ENCODE measurements at regions not wholly inside any gene's neighbourhood (a gene's known extent, or its start where the extent isn't known, plus 50 kb on each side); places are given as distances from the start of the nearest gene placed in this dataset.

- H3K27me3 ChIP-seq (ENCODE audit: insufficient read depth in 3 of 3, low read length in 2 of 3): peaks cover 0 to 2% (median 0%) of the 10 kb centered on the region in 3 donors
- DNase-seq (no peak), ATAC-seq (no peak)
- WGBS, 3 donors: 92 to 95% (median 94%) methylated on average over 3 of the region's 3 CpGs
- TF ChIP-seq CTCF (IDR thresholded peaks at IDR 0.05): no peak
- H3K4me1 ChIP-seq: no peaks in the 10 kb centered on the region
- H3K9me3 ChIP-seq: no peaks in the 10 kb centered on the region
- intact Hi-C loops (cut with DNase I): no loop called here
- no peak overlapping the region for H3K27ac ChIP-seq
- H3K36me3 ChIP-seq (ENCODE audit: insufficient read depth in 1 of 2, low read depth in 1 of 2): no peaks in the 10 kb centered on the region
- no peak overlapping the region for H3K4me3 ChIP-seq
Measured at GRCh38 chr9:82549174-82549821, 513.6 kb downstream of the RASEF start.

- H3K9me3 ChIP-seq: no peaks in the 10 kb centered on the region
- no peak overlapping the region for H3K4me3 ChIP-seq
- no peak for ATAC-seq
- TF ChIP-seq CTCF (IDR thresholded peaks at IDR 0.05): no peak
- intact Hi-C loops (cut with DNase I): no loop called here
- no peaks in the 10 kb centered on the region for H3K27me3 ChIP-seq (ENCODE audit: insufficient read depth in 3 of 3, low read length in 2 of 3)
- no peaks in the 10 kb centered on the region for H3K36me3 ChIP-seq (ENCODE audit: insufficient read depth in 1 of 2, low read depth in 1 of 2)
- WGBS, 3 donors: 57 to 62% (median 60%) methylated on average over 2 of the region's 2 CpGs
- DNase-seq: no peak
- no peaks in the 10 kb centered on the region for H3K4me1 ChIP-seq
- H3K27ac ChIP-seq: no peak overlapping the region
Measured at GRCh38 chr9:82552784-82553183, 510.2 kb downstream of the RASEF start.

GRCh38 chr9:82553654-82554366 is 509.1 kb downstream of the RASEF start:
- TF ChIP-seq CTCF (IDR thresholded peaks at IDR 0.05): no peak
- Histone ChIP-seq H3K4me3 (no peak overlapping the region), H3K36me3 (ENCODE audit: insufficient read depth in 1 of 2, low read depth in 1 of 2) (no peaks in the 10 kb centered on the region), H3K9me3 (no peaks in the 10 kb centered on the region), H3K27me3 (ENCODE audit: insufficient read depth in 3 of 3, low read length in 2 of 3) (no peaks in the 10 kb centered on the region), H3K4me1 (no peaks in the 10 kb centered on the region), H3K27ac (no peak overlapping the region)
- no peak for ATAC-seq
- 88 to 90% (median 89%) methylated on average over 8 of the region's 8 CpGs for WGBS, 3 donors
- intact Hi-C loops (cut with DNase I): no loop called here
- DNase-seq: no peak

GRCh38 chr9:82554381-82554780 is 508.6 kb downstream of the RASEF start:
- ATAC-seq: no peak
- Histone ChIP-seq H3K4me3 (no peak overlapping the region), H3K36me3 (ENCODE audit: insufficient read depth in 1 of 2, low read depth in 1 of 2) (no peaks in the 10 kb centered on the region), H3K9me3 (no peaks in the 10 kb centered on the region), H3K27me3 (ENCODE audit: insufficient read depth in 3 of 3, low read length in 2 of 3) (no peaks in the 10 kb centered on the region), H3K4me1 (no peaks in the 10 kb centered on the region), H3K27ac (no peak overlapping the region)
- intact Hi-C loops (cut with DNase I): no loop called here
- no peak for DNase-seq
- no peak for TF ChIP-seq CTCF (IDR thresholded peaks at IDR 0.05)
- WGBS, 3 donors: 83 to 87% (median 84%) methylated on average over 3 of the region's 3 CpGs

Data from psoas muscle (tissue), 7 donors.